Neuronal stem cell (in vitro differentiated cells): ENCODE measurements at regions not wholly inside any gene's neighbourhood (a gene's known extent, or its start where the extent isn't known, plus 50 kb on each side); places are given as distances from the start of the nearest gene placed in this dataset.

ENCODE experiments used
- DNase-seq: peaks from one replicate; pipeline ENCODE4 v3.0.0-alpha.2; 2013; ENCODE audit warnings: low spot score
- H2AFZ ChIP-seq: one replicate; pipeline ENCODE4 v1.6.1; 2013; ENCODE audit warnings: mild to moderate bottlenecking, low read length, inconsistent platforms
- H2AK5ac ChIP-seq: 2 replicates; pipeline ENCODE4 v1.6.1; 2013; ENCODE audit warnings: low read depth, mild to moderate bottlenecking, inconsistent platforms, low read length, moderate library complexity, mixed read lengths
- H2BK120ac ChIP-seq: 2 replicates; pipeline ENCODE4 v1.6.1; 2013; ENCODE audit warnings: low read depth, mild to moderate bottlenecking, inconsistent platforms, low read length, moderate library complexity, mixed read lengths
- H2BK12ac ChIP-seq: one replicate; pipeline ENCODE4 v1.6.1; 2013; ENCODE audit warnings: low read length, inconsistent platforms
- H2BK15ac ChIP-seq: 2 replicates; pipeline ENCODE4 v1.6.1; 2013; ENCODE audit warnings: mild to moderate bottlenecking, low read length, inconsistent platforms, mixed read lengths
- H2BK5ac ChIP-seq: one replicate; pipeline ENCODE4 v1.6.1; 2013; ENCODE audit warnings: inconsistent platforms, mild to moderate bottlenecking, low read length, moderate library complexity
- H3K14ac ChIP-seq: one replicate; pipeline ENCODE4 v1.6.1; 2013; ENCODE audit warnings: low read length, inconsistent platforms
- H3K18ac ChIP-seq: 2 replicates; pipeline ENCODE4 v1.6.1; 2013; ENCODE audit warnings: low read length, inconsistent platforms
- H3K23ac ChIP-seq: 2 replicates; pipeline ENCODE4 v1.6.1; 2013; ENCODE audit warnings: low read depth, mild to moderate bottlenecking, mixed read lengths, low read length, inconsistent platforms; ENCODE audit not compliant: poor library complexity
- H3K27ac ChIP-seq: replicated peaks from 3 replicates; pipeline ENCODE4 v1.5.1; 2013; ENCODE audit warnings: low read length, inconsistent platforms
- H3K27me3 ChIP-seq, 3 experiments: 2 replicates each; pipeline ENCODE4 v1.6.1; 2013; ENCODE audit warnings: low read length in 3 of 3, mild to moderate bottlenecking in 2 of 3, inconsistent platforms in 1 of 3, low read depth in 1 of 3, mixed read lengths in 1 of 3, moderate library complexity in 1 of 3; ENCODE audit not compliant: control insufficient read depth in 3 of 3, insufficient read depth in 3 of 3
- H3K36me3 ChIP-seq, 2 donors: replicated peaks in 1 of 2; 2 replicates each; pipeline ENCODE4 v1.6.1; 2013; ENCODE audit warnings: low read length in 2 of 2; ENCODE audit not compliant: control insufficient read depth in 2 of 2, insufficient read depth in 2 of 2
- H3K4ac ChIP-seq: 2 replicates; pipeline ENCODE4 v1.6.1; 2013; ENCODE audit warnings: inconsistent platforms, mild to moderate bottlenecking, low read length, moderate library complexity
- H3K4me1 ChIP-seq, 2 donors: 1 replicate in 1 of 2; 2 replicates in 1 of 2; pipeline ENCODE4 v1.6.1; 2013; ENCODE audit warnings: low read length in 2 of 2, low read depth in 1 of 2; ENCODE audit not compliant: control insufficient read depth in 2 of 2, insufficient read depth in 1 of 2
- H3K4me2 ChIP-seq: one replicate; pipeline ENCODE4 v1.6.1; 2013; ENCODE audit warnings: mild to moderate bottlenecking, low read length, inconsistent platforms; ENCODE audit not compliant: insufficient read depth, poor library complexity, severe bottlenecking
- H3K4me3 ChIP-seq, 2 donors: 2 replicates each; pipeline ENCODE4 v1.5.1; 2013; ENCODE audit warnings: low read length in 2 of 2, mild to moderate bottlenecking in 2 of 2, inconsistent platforms in 1 of 2, moderate library complexity in 1 of 2
- H3K79me1 ChIP-seq: one replicate; pipeline ENCODE4 v1.6.1; 2013; ENCODE audit warnings: low read depth, mild to moderate bottlenecking, inconsistent platforms, low read length, moderate library complexity
- H3K9ac ChIP-seq: one replicate; pipeline ENCODE4 v1.6.1; 2013; ENCODE audit warnings: mild to moderate bottlenecking, low read depth, low read length, inconsistent platforms; ENCODE audit not compliant: poor library complexity
- H3K9me3 ChIP-seq, 2 donors: replicated peaks in 1 of 2; 2 replicates each; pipeline versions ENCODE3 to v1.6.1; 2013; ENCODE audit warnings: low read length in 2 of 2, mild to moderate bottlenecking in 2 of 2, inconsistent platforms in 1 of 2, low read depth in 1 of 2, mixed read lengths in 1 of 2, moderate library complexity in 1 of 2; ENCODE audit not compliant: control insufficient read depth in 2 of 2, insufficient read depth in 1 of 2
- H4K8ac ChIP-seq: one replicate; pipeline ENCODE4 v1.6.1; 2013; ENCODE audit warnings: low read depth, mild to moderate bottlenecking, inconsistent platforms, low read length, moderate library complexity
- H4K91ac ChIP-seq: one replicate; pipeline ENCODE4 v1.6.1; 2013; ENCODE audit warnings: low read length, low read depth, mild to moderate bottlenecking, inconsistent platforms; ENCODE audit not compliant: poor library complexity
- WGBS, 2 donors: extraction: QIAGEN DNeasy Blood & Tissue Kit; methylation state at CpG; one replicate each; pipeline ENCODE4 v1.1.7; 2013; ENCODE audit warnings: missing lambda C conversion rate in 2 of 2, mixed read lengths in 1 of 2; ENCODE audit not compliant: insufficient read length in 2 of 2, insufficient replicate concordance in 1 of 2; ENCODE audit errors: extremely low coverage in 2 of 2; 5-methylcytosine and 5-hydroxymethylcytosine counted together

DNA sequence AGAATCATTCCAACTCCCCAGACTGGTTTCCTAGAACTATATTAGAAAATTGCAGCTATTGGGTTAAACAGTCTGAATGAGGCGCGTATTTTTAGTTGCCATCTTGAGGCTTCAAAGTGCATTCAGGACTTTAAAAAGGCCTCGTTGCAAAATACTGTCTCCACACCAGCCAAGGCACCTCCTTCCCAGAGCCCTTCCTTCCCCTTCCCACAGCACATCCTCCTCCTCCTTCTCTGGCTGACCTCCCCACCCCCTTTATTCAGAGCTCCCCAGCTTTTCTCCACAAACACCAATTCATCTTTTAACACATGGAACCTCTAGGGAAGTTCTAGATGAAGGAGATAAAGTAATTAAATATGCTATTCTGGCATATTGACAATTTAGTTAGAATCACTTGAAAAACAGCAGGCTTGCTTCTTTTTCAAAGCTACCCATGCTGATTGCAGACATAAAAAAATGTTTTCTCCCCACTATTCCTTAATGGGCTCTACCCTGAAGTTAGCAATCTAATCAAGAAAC, 90.3 kb downstream of the RTP5 start:
- H3K18ac ChIP-seq = no peak overlapping the region
- no peak overlapping the region for H2BK15ac ChIP-seq
- H3K4me3 ChIP-seq = no peak overlapping the region
- no peak overlapping the region for H2AFZ ChIP-seq
- no CpG with 5 or more reads among the region's 3 CpGs for WGBS, 2 donors
- H2AK5ac ChIP-seq = no peak overlapping the region
- H3K4me1 ChIP-seq = no peaks in the 10 kb centered on the region
- no peak overlapping the region for H3K4ac ChIP-seq
- H3K27me3 ChIP-seq = no peaks in the 10 kb centered on the region
- no peak overlapping the region for H3K4me2 ChIP-seq
- H4K8ac ChIP-seq = no peak overlapping the region
- no peak for DNase-seq
- H4K91ac ChIP-seq = no peak overlapping the region
- H3K9ac ChIP-seq = no peak overlapping the region
- peaks cover 0 to 2% of the 10 kb centered on the region in 2 donors for H3K9me3 ChIP-seq
- H3K23ac ChIP-seq = no peak overlapping the region
- no peak overlapping the region for H3K27ac ChIP-seq
- H2BK120ac ChIP-seq = no peak overlapping the region
- no peak overlapping the region for H2BK12ac ChIP-seq
- H2BK5ac ChIP-seq = no peak overlapping the region
- H3K36me3 ChIP-seq = no peaks in the 10 kb centered on the region
- peaks cover 3% of the 10 kb centered on the region for H3K79me1 ChIP-seq
- H3K14ac ChIP-seq = no peak overlapping the region

DNA sequence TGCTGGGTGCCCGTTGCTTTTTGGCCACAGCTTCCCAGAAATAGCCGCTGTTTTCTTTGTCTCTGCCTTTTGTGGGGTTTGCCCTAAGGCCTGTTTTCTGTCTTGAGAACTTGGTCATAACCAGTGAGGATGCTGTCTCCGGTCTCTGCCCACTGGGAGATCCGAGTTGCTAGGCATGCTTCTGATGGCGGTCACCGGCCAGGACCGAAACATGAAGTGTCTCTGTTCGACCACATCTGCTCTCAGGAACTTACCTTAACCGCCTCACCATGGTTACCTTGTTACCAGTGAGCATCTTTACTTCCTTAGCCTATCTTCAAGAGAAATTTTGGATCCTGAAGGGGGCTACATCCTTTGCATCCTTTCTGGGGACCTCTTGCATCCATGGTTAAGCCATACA, 91.9 kb downstream of the RTP5 start:
- Histone ChIP-seq H3K4me1 (peaks cover 4 to 6% of the 10 kb centered on the region in 2 donors), H3K27me3 (no peaks in the 10 kb centered on the region), H2BK15ac (no peak overlapping the region), H3K18ac (no peak overlapping the region), H2BK5ac (no peak overlapping the region), H2AFZ (no peak overlapping the region), H2BK120ac (no peak overlapping the region), H3K4me2 (no peak overlapping the region), H3K79me1 (peaks cover 3% of the 10 kb centered on the region), H3K27ac (no peak overlapping the region), H3K14ac (no peak overlapping the region), H3K9ac (no peak overlapping the region), H3K23ac (no peak overlapping the region), H4K8ac (no peak overlapping the region), H2BK12ac (no peak overlapping the region), H4K91ac (no peak overlapping the region), H2AK5ac (no peak overlapping the region), H3K4ac (no peak overlapping the region), H3K4me3 (no peak overlapping the region), H3K9me3 (no peaks in the 10 kb centered on the region), H3K36me3 (no peaks in the 10 kb centered on the region)
- DNase-seq = no peak
- WGBS, 2 donors = no CpG with 5 or more reads among the region's 9 CpGs

DNA sequence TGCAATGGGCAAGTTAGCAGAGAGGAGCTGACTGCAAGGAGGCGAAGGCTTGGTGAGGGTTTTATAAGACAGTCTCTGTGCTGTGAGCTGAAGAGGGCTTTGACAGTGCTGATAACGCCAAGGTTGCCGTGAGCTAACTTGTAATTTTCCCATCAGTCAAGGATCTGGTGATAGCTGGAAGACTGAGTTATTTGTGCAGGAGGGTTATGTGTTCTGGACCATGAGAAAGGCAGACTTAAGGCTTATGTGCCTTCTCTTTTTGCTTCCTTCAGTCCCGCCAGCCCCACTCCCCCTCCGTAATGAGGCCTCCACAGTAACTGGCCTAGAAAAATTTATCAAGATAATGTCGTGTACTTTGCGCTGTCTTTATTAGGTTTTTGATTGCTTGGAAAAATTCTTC, 94.6 kb downstream of the RTP5 start:
- H2BK5ac ChIP-seq = no peak overlapping the region
- H2AK5ac ChIP-seq = no peak overlapping the region
- H3K36me3 ChIP-seq = no peaks in the 10 kb centered on the region
- no peak overlapping the region for H2BK15ac ChIP-seq
- peaks cover 4 to 6% of the 10 kb centered on the region in 2 donors for H3K4me1 ChIP-seq
- no peak overlapping the region for H2AFZ ChIP-seq
- H3K27ac ChIP-seq = no peak overlapping the region
- H4K91ac ChIP-seq = no peak overlapping the region
- no peak overlapping the region for H3K4me3 ChIP-seq
- no peak overlapping the region for H4K8ac ChIP-seq
- H2BK120ac ChIP-seq = no peak overlapping the region
- no peak overlapping the region for H3K14ac ChIP-seq
- no peak overlapping the region for H2BK12ac ChIP-seq
- H3K79me1 ChIP-seq = no peaks in the 10 kb centered on the region
- no peak overlapping the region for H3K23ac ChIP-seq
- H3K9me3 ChIP-seq = no peaks in the 10 kb centered on the region
- H3K9ac ChIP-seq = no peak overlapping the region
- H3K4me2 ChIP-seq = no peak overlapping the region
- no peak overlapping the region for H3K4ac ChIP-seq
- H3K18ac ChIP-seq = no peak overlapping the region
- no peak for DNase-seq
- WGBS, 2 donors = no CpG with 5 or more reads among the region's 7 CpGs
- H3K27me3 ChIP-seq = no peaks in the 10 kb centered on the region

DNA sequence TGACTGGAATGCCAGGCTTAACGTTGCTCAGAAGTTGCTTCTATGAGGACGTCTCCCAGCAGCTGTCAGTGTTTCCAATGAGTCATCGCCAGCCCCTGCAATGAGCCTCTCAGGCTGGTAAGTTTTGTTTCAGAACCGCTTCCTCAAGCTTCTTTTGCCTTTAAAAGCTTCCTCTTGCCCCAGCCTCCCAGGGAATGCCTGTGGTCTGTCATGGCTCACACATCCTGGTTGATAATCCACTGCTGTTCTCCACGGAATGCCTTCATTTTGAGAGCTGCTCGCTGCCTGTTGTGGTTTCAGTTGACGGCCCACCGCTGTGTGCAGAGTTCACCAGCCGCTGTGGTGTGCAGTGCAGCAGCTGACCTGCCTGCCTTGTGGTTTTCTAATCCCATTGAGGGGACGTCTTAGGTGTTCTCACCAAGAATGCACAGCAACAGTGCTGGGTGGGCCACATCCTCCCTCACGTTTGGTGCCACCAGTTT, 96.4 kb downstream of the RTP5 start:
- H3K9ac ChIP-seq = no peak overlapping the region
- no peaks in the 10 kb centered on the region for H3K36me3 ChIP-seq
- peaks cover 4 to 6% of the 10 kb centered on the region in 2 donors for H3K4me1 ChIP-seq
- H2BK120ac ChIP-seq = no peak overlapping the region
- H2BK15ac ChIP-seq = no peak overlapping the region
- H3K4me3 ChIP-seq = peak overlapping the region in 1 of 2 donors; percentile 4
- peak overlapping the region; percentile 83 for H2AFZ ChIP-seq
- peak overlapping the region; percentile 15 for H3K18ac ChIP-seq
- H3K4ac ChIP-seq = no peak overlapping the region
- H3K27me3 ChIP-seq = no peaks in the 10 kb centered on the region
- peak overlapping the region; percentile 63 for H3K27ac ChIP-seq
- H2BK5ac ChIP-seq = no peak overlapping the region
- peak overlapping the region; percentile 46 for H4K91ac ChIP-seq
- no CpG with 5 or more reads among the region's 11 CpGs for WGBS, 2 donors
- peak; percentile 23 for DNase-seq
- H3K4me2 ChIP-seq = no peak overlapping the region
- no peaks in the 10 kb centered on the region for H3K9me3 ChIP-seq
- peak overlapping the region; percentile 32 for H3K23ac ChIP-seq
- no peak overlapping the region for H2BK12ac ChIP-seq
- H3K79me1 ChIP-seq = no peaks in the 10 kb centered on the region
- no peak overlapping the region for H4K8ac ChIP-seq
- H3K14ac ChIP-seq = no peak overlapping the region
- no peak overlapping the region for H2AK5ac ChIP-seq
